ENCODE measurements at regions not wholly inside any gene's neighbourhood (a gene's known extent, or its start where the extent isn't known, plus 50 kb on each side); places are given as distances from the start of the nearest gene placed in this dataset.
"Not testable (repeated sequence)": the region's sequence is repeated elsewhere in the genome, so short reads cannot be mapped to it uniquely, and the experiment has no call there.

DNA sequence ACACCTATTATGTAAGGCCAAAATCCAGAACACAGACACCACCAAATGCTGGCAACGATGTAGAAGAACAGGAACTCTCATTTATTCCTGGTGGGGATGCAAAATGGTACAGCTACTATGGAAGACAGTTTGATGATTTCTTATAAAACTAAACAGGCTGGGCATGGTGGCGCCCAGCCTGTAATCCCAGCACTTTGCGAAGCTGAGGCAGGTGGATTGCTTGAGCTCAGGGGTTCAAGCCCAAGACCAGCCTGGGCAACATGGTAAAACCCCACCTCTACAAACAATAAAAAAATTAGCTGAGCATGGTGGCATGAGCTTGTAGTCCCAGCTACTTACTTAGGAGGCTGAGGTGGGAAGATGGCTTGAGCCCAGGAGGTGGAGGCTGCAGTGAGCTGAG, 98.3 kb downstream of the TUBA3C start:
- Histone ChIP-seq H3K9me3 (ENCODE audit: control insufficient read depth in 1 of 2, low read length in 2 of 2) (peaks cover 19 to 22% of the 10 kb centered on the region in 2 donors), H3K9ac (ENCODE audit: low read depth in 1 of 2, low read length in 2 of 2) (no peak overlapping the region), H3K27ac (ENCODE audit: low read depth, low read length) (no peak overlapping the region), H3K27me3 (ENCODE audit: control insufficient read depth in 1 of 2, insufficient read depth in 2 of 2, low read length in 2 of 2) (no peaks in the 10 kb centered on the region), H3K4me1 (ENCODE audit: control insufficient read depth in 1 of 2, insufficient read depth in 2 of 2, low read length in 2 of 2) (no peaks in the 10 kb centered on the region), H3K4me3 (ENCODE audit: low read depth in 1 of 2, low read length in 2 of 2) (no peak overlapping the region), H3K36me3 (ENCODE audit: control insufficient read depth in 1 of 2, insufficient read depth in 2 of 2, low read length in 2 of 2) (no peaks in the 10 kb centered on the region)

GRCh38 chr13:19075418-19075817, 106.2 kb downstream of the TUBA3C start:
- Histone ChIP-seq H3K4me1 (ENCODE audit: control insufficient read depth in 1 of 2, insufficient read depth in 2 of 2, low read length in 2 of 2) (no peaks in the 10 kb centered on the region), H3K4me3 (ENCODE audit: low read depth in 1 of 2, low read length in 2 of 2) (no peak overlapping the region), H3K27me3 (ENCODE audit: control insufficient read depth in 1 of 2, insufficient read depth in 2 of 2, low read length in 2 of 2) (no peaks in the 10 kb centered on the region), H3K9ac (ENCODE audit: low read depth in 1 of 2, low read length in 2 of 2) (no peak overlapping the region), H3K9me3 (ENCODE audit: control insufficient read depth in 1 of 2, low read length in 2 of 2) (peaks cover 16 to 26% of the 10 kb centered on the region in 2 donors), H3K36me3 (ENCODE audit: control insufficient read depth in 1 of 2, insufficient read depth in 2 of 2, low read length in 2 of 2) (no peaks in the 10 kb centered on the region), H3K27ac (ENCODE audit: low read depth, low read length) (no peak overlapping the region)

GRCh38 chr13:19074519-19074918, 107.1 kb downstream of the TUBA3C start:
- Histone ChIP-seq H3K4me1 (ENCODE audit: control insufficient read depth in 1 of 2, insufficient read depth in 2 of 2, low read length in 2 of 2) (no peaks in the 10 kb centered on the region), H3K27me3 (ENCODE audit: control insufficient read depth in 1 of 2, insufficient read depth in 2 of 2, low read length in 2 of 2) (no peaks in the 10 kb centered on the region), H3K4me3 (ENCODE audit: low read depth in 1 of 2, low read length in 2 of 2) (no peak overlapping the region), H3K36me3 (ENCODE audit: control insufficient read depth in 1 of 2, insufficient read depth in 2 of 2, low read length in 2 of 2) (no peaks in the 10 kb centered on the region), H3K9ac (ENCODE audit: low read depth in 1 of 2, low read length in 2 of 2) (no peak overlapping the region), H3K27ac (ENCODE audit: low read depth, low read length) (no peak overlapping the region), H3K9me3 (ENCODE audit: control insufficient read depth in 1 of 2, low read length in 2 of 2) (peaks cover 24 to 32% of the 10 kb centered on the region in 2 donors)

- not testable (repeated sequence) for H3K27ac ChIP-seq (ENCODE audit: low read depth, low read length); H3K4me1 ChIP-seq (ENCODE audit: control insufficient read depth in 1 of 2, insufficient read depth in 2 of 2, low read length in 2 of 2); H3K4me3 ChIP-seq (ENCODE audit: low read depth in 1 of 2, low read length in 2 of 2); H3K9ac ChIP-seq (ENCODE audit: low read depth in 1 of 2, low read length in 2 of 2); H3K27me3 ChIP-seq (ENCODE audit: control insufficient read depth in 1 of 2, insufficient read depth in 2 of 2, low read length in 2 of 2); H3K36me3 ChIP-seq (ENCODE audit: control insufficient read depth in 1 of 2, insufficient read depth in 2 of 2, low read length in 2 of 2)
- H3K9me3 ChIP-seq (ENCODE audit: control insufficient read depth in 1 of 2, low read length in 2 of 2) = peaks cover 24 to 32% of the 10 kb centered on the region in 2 donors
These were observed 107.5 kb downstream of the TUBA3C start for GRCh38 chr13:19074106-19074505.

GRCh38 chr13:19072956-19073706, 108.5 kb downstream of the TUBA3C start:
- H3K4me3 ChIP-seq (ENCODE audit: low read depth in 1 of 2, low read length in 2 of 2); H3K27ac ChIP-seq (ENCODE audit: low read depth, low read length); H3K4me1 ChIP-seq (ENCODE audit: control insufficient read depth in 1 of 2, insufficient read depth in 2 of 2, low read length in 2 of 2); H3K36me3 ChIP-seq (ENCODE audit: control insufficient read depth in 1 of 2, insufficient read depth in 2 of 2, low read length in 2 of 2); H3K9ac ChIP-seq (ENCODE audit: low read depth in 1 of 2, low read length in 2 of 2); H3K27me3 ChIP-seq (ENCODE audit: control insufficient read depth in 1 of 2, insufficient read depth in 2 of 2, low read length in 2 of 2): not testable (repeated sequence)
- H3K9me3 ChIP-seq (ENCODE audit: control insufficient read depth in 1 of 2, low read length in 2 of 2) = peaks cover 29 to 33% of the 10 kb centered on the region in 2 donors

GRCh38 chr13:19072543-19072942, 109.1 kb downstream of the TUBA3C start:
- H3K9me3 ChIP-seq (ENCODE audit: control insufficient read depth in 1 of 2, low read length in 2 of 2) = peaks cover 29 to 30% of the 10 kb centered on the region in 2 donors
- no peak overlapping the region for H3K27ac ChIP-seq (ENCODE audit: low read depth, low read length)
- no peaks in the 10 kb centered on the region for H3K27me3 ChIP-seq (ENCODE audit: control insufficient read depth in 1 of 2, insufficient read depth in 2 of 2, low read length in 2 of 2)
- no peak overlapping the region for H3K4me3 ChIP-seq (ENCODE audit: low read depth in 1 of 2, low read length in 2 of 2)
- H3K9ac ChIP-seq (ENCODE audit: low read depth in 1 of 2, low read length in 2 of 2) = no peak overlapping the region
- H3K36me3 ChIP-seq (ENCODE audit: control insufficient read depth in 1 of 2, insufficient read depth in 2 of 2, low read length in 2 of 2) = no peaks in the 10 kb centered on the region
- H3K4me1 ChIP-seq (ENCODE audit: control insufficient read depth in 1 of 2, insufficient read depth in 2 of 2, low read length in 2 of 2) = no peaks in the 10 kb centered on the region

DNA sequence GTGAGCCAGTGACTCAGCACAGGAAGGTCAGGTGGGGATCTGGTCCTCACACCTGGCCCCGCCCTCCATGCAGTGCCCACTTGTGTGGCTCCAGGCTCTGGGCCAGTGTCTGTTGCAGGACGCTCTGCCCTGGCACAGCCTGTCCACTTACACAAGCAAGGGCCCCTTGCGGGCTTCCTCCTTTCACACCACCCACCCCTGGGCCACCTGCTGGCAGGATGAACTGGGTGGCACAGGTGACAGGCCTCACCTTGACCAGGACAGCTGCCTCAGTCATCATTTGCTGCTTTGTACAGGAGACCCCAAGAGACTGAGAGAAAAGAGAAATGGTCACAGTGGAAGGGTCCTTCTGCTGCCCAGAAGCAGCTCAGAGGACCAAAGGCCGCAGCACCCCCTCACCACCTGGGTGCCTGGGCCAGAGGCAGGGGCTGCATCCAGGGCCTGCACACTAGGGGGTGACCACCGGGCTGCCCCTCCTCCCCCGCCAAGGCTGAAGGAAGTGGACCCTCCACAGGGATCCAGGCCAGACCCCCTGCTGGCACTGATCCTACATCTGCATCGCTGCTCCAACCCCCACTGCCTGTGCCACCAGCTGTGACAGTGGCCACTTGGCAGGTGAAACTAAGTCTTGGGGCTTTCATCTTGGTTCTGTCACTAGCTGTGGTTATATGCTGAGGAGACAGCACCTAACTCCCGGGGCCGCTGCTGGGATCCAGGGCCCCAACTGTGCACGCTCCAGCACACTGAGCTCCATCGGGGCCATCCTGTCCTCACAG, 110.3 kb downstream of the TUBA3C start:
- Histone ChIP-seq H3K4me3 (ENCODE audit: low read depth in 1 of 2, low read length in 2 of 2) (no peak overlapping the region), H3K36me3 (ENCODE audit: control insufficient read depth in 1 of 2, insufficient read depth in 2 of 2, low read length in 2 of 2) (no peaks in the 10 kb centered on the region), H3K9ac (ENCODE audit: low read depth in 1 of 2, low read length in 2 of 2) (no peak overlapping the region), H3K27me3 (ENCODE audit: control insufficient read depth in 1 of 2, insufficient read depth in 2 of 2, low read length in 2 of 2) (no peaks in the 10 kb centered on the region), H3K9me3 (ENCODE audit: control insufficient read depth in 1 of 2, low read length in 2 of 2) (peaks cover 29 to 30% of the 10 kb centered on the region in 2 donors), H3K4me1 (ENCODE audit: control insufficient read depth in 1 of 2, insufficient read depth in 2 of 2, low read length in 2 of 2) (no peaks in the 10 kb centered on the region), H3K27ac (ENCODE audit: low read depth, low read length) (no peak overlapping the region)

DNA sequence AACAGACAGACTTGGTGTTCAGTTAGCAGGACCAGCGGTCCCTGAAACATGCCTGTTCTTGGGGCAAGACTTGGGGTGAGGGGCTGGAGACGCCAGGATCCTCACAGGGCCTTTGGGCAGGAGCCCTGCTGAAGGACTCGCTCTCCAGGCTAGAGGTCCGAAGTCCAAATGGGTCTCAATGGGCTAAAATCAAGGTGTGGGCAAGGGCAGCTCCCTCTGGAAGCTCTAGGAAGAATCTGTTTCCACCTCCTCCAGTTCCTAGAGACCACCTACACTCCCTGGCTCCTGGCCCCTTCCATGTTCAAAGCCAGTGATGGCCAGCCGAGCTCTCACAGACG, 111.3 kb downstream of the TUBA3C start:
- H3K4me1 ChIP-seq (ENCODE audit: control insufficient read depth in 1 of 2, insufficient read depth in 2 of 2, low read length in 2 of 2) = no peaks in the 10 kb centered on the region
- H3K36me3 ChIP-seq (ENCODE audit: control insufficient read depth in 1 of 2, insufficient read depth in 2 of 2, low read length in 2 of 2) = no peaks in the 10 kb centered on the region
- H3K27me3 ChIP-seq (ENCODE audit: control insufficient read depth in 1 of 2, insufficient read depth in 2 of 2, low read length in 2 of 2) = no peaks in the 10 kb centered on the region
- no peak overlapping the region for H3K9ac ChIP-seq (ENCODE audit: low read depth in 1 of 2, low read length in 2 of 2)
- H3K27ac ChIP-seq (ENCODE audit: low read depth, low read length) = no peak overlapping the region
- peaks cover 22 to 26% of the 10 kb centered on the region in 2 donors for H3K9me3 ChIP-seq (ENCODE audit: control insufficient read depth in 1 of 2, low read length in 2 of 2)
- no peak overlapping the region for H3K4me3 ChIP-seq (ENCODE audit: low read depth in 1 of 2, low read length in 2 of 2)

DNA sequence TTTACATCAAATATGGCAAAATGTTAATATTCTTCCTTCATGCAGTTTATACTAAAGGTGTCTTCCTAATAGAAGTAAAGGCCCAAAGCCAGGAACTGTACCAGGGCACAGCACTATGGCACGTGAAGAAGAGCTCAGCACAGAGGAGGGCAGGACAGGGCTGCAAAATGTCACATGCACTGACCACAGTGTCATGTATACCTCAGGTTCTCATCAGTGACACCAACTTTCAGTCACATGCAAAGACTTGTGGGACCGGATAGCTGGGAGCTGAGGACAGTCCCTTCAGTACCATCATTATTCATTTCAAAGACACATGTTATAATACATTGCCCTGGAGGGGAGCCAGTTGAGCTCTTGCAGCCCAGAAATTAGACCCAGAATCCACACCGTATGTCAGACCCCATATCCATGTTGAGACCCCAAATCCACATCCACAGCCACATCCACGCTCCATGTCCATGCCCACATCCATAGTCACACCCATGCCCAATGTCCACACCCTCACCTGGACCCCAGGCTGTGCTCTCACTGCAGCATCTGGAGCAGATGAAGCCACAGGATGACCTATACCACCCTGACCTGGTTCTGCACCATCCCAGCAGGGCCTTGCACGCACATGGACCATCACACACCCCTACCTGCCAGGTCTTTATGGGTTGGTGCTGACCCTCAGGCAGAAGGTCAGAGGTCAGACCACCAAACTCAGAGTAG, 111.8 kb downstream of the TUBA3C start:
- H3K9ac ChIP-seq (ENCODE audit: low read depth in 1 of 2, low read length in 2 of 2) = no peak overlapping the region
- H3K4me1 ChIP-seq (ENCODE audit: control insufficient read depth in 1 of 2, insufficient read depth in 2 of 2, low read length in 2 of 2) = no peaks in the 10 kb centered on the region
- H3K27ac ChIP-seq (ENCODE audit: low read depth, low read length) = no peak overlapping the region
- no peaks in the 10 kb centered on the region for H3K36me3 ChIP-seq (ENCODE audit: control insufficient read depth in 1 of 2, insufficient read depth in 2 of 2, low read length in 2 of 2)
- peaks cover 22 to 26% of the 10 kb centered on the region in 2 donors for H3K9me3 ChIP-seq (ENCODE audit: control insufficient read depth in 1 of 2, low read length in 2 of 2)
- no peak overlapping the region for H3K4me3 ChIP-seq (ENCODE audit: low read depth in 1 of 2, low read length in 2 of 2)
- H3K27me3 ChIP-seq (ENCODE audit: control insufficient read depth in 1 of 2, insufficient read depth in 2 of 2, low read length in 2 of 2) = no peaks in the 10 kb centered on the region

GRCh38 chr13:19068691-19069090, 112.9 kb downstream of the TUBA3C start:
- no peak overlapping the region for H3K9ac ChIP-seq (ENCODE audit: low read depth in 1 of 2, low read length in 2 of 2)
- H3K4me1 ChIP-seq (ENCODE audit: control insufficient read depth in 1 of 2, insufficient read depth in 2 of 2, low read length in 2 of 2) = no peaks in the 10 kb centered on the region
- H3K27me3 ChIP-seq (ENCODE audit: control insufficient read depth in 1 of 2, insufficient read depth in 2 of 2, low read length in 2 of 2) = no peaks in the 10 kb centered on the region
- H3K36me3 ChIP-seq (ENCODE audit: control insufficient read depth in 1 of 2, insufficient read depth in 2 of 2, low read length in 2 of 2) = no peaks in the 10 kb centered on the region
- H3K9me3 ChIP-seq (ENCODE audit: control insufficient read depth in 1 of 2, low read length in 2 of 2) = peaks cover 25 to 28% of the 10 kb centered on the region in 2 donors
- no peak overlapping the region for H3K4me3 ChIP-seq (ENCODE audit: low read depth in 1 of 2, low read length in 2 of 2)
- no peak overlapping the region for H3K27ac ChIP-seq (ENCODE audit: low read depth, low read length)

All from duodenal mucosa (tissue), 2 donors.